ENCODE measurements at regions not wholly inside any gene's neighbourhood (a gene's known extent, or its start where the extent isn't known, plus 50 kb on each side); places are given as distances from the start of the nearest gene placed in this dataset.

DNA sequence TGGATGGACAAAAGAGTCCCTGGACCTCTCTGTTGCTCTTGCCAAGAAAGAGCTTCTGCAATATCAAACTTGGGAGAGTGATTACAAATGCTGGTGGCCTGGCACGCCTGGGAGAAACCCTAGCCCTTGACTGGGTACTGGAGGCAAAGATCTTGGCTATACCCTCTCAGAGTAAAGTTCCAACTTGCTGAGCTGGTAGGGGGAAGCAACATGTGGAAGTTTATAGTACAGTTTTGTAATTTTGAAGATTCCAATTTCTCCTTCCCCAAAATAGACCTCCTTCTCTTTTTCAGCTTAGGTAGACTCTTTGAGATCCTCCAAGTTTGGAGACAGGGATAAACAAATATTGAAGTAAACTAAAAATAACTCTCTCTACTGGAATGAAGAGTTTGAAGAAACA lies 645.3 kb downstream of the NR4A2 start:
- H3K27ac ChIP-seq, result no peak overlapping the region
- H3K4me1 ChIP-seq, result no peaks in the 10 kb centered on the region
- DNase-seq, result no peak
- intact Hi-C loops (cut with DNase I), result no loop called here
- H3K36me3 ChIP-seq, result no peaks in the 10 kb centered on the region
- H3K9me3 ChIP-seq, result no peaks in the 10 kb centered on the region
- no peak overlapping the region for H3K4me3 ChIP-seq
- TF ChIP-seq POLR2A (IDR thresholded peaks at IDR 0.05) (no peak), CTCF (IDR thresholded peaks at IDR 0.05) (no peak)
- 57 to 100% methylated on average over 1 of the region's 1 CpG for WGBS, 2 donors
- H3K27me3 ChIP-seq, result no peaks in the 10 kb centered on the region

DNA sequence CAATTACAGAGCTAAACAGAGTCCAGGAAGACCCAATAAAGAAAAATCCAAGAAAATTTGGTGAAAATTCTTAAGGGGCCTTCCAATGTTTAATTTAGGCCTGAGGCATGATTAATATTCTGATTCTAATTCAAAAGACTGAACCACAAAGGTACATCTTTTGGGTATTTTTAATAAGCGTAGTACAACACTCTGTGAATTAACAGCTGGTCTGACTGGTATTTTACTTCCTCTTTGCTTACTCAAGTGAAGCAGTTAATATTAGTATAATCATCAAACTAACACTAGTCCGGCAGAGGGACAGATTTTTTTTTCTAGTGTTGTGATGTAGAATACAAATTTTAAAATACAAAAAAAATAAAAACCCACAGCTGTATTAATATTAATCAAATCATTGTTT lies 652.9 kb downstream of the NR4A2 start:
- no peaks in the 10 kb centered on the region for H3K4me1 ChIP-seq
- intact Hi-C loops (cut with DNase I), result no loop called here
- 43 to 44% methylated on average over 2 of the region's 2 CpGs for WGBS, 2 donors
- TF ChIP-seq CTCF (IDR thresholded peaks at IDR 0.05) (no peak), POLR2A (IDR thresholded peaks at IDR 0.05) (no peak)
- no peaks in the 10 kb centered on the region for H3K9me3 ChIP-seq
- no peak for DNase-seq
- H3K36me3 ChIP-seq, result no peaks in the 10 kb centered on the region
- H3K27me3 ChIP-seq, result no peaks in the 10 kb centered on the region
- no peak overlapping the region for H3K4me3 ChIP-seq
- H3K27ac ChIP-seq, result no peak overlapping the region

DNA sequence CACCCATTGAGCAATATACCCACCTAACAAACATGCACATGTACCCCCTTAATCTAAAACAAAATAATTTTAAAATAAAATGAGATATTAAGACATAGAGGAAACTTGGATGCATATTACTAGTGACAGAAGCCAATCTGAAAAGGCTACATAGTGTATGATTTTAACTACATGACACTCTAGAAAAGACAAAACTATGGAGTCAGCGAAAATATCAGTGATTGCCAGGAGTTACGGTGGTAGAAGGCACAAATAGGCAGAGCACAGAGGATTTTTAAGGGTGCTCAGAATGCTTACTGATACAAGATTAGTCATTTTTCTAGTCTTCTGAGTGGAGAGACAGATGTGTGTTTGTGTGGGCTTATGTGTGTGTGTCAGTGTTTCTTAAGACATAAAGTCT lies 656.6 kb downstream of the NR4A2 start:
- Histone ChIP-seq H3K27ac (no peak overlapping the region), H3K4me3 (no peak overlapping the region), H3K4me1 (no peaks in the 10 kb centered on the region), H3K9me3 (peaks cover 0 to 7% (median 0%) of the 10 kb centered on the region in 3 donors), H3K36me3 (no peaks in the 10 kb centered on the region), H3K27me3 (no peaks in the 10 kb centered on the region)
- DNase-seq, result no peak
- intact Hi-C loops (cut with DNase I), result no loop called here
- WGBS, 2 donors, result 60 to 70% methylated on average over 2 of the region's 2 CpGs
- no peak for TF ChIP-seq POLR2A (IDR thresholded peaks at IDR 0.05)
- TF ChIP-seq CTCF (IDR thresholded peaks at IDR 0.05), result no peak

DNA sequence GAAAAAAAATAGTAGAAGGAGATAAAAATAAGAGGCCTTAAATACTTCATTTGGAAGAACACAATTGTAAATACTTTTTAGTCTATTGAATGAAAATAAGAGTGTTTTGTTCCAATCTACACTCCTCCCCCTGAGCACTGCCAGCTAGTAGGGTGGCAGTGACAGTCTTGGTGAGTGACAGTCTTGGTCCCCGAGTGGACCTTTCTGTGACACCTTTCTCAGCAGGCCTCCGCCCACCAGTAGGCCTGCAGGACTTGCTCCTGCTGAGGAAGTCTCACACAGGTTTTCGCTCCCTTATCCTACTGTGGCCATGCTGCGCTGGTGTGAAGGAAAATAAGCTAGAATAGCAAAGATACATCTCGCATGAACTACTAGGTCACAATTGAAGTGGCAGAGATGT lies 666.8 kb downstream of the NR4A2 start:
- DNase-seq, result no peak
- Histone ChIP-seq H3K4me3 (no peak overlapping the region), H3K27me3 (no peaks in the 10 kb centered on the region), H3K27ac (no peak overlapping the region), H3K9me3 (no peaks in the 10 kb centered on the region), H3K4me1 (no peaks in the 10 kb centered on the region), H3K36me3 (no peaks in the 10 kb centered on the region)
- no peak for TF ChIP-seq CTCF (IDR thresholded peaks at IDR 0.05)
- TF ChIP-seq POLR2A (IDR thresholded peaks at IDR 0.05), result no peak
- intact Hi-C loops (cut with DNase I), result no loop called here
- 72 to 77% methylated on average over 5 of the region's 5 CpGs for WGBS, 2 donors

- intact Hi-C loops (cut with DNase I), result no loop called here
- DNase-seq, result no peak
- TF ChIP-seq POLR2A (IDR thresholded peaks at IDR 0.05) (no peak), CTCF (IDR thresholded peaks at IDR 0.05) (no peak)
These were observed 669.3 kb downstream of the NR4A2 start for GRCh38 chr2:155663265-155663664.

More at GRCh38 chr2:155663265-155663664, 669.3 kb downstream of the NR4A2 start:
- Histone ChIP-seq H3K27ac (no peak overlapping the region), H3K36me3 (no peaks in the 10 kb centered on the region), H3K4me3 (no peak overlapping the region), H3K9me3 (no peaks in the 10 kb centered on the region), H3K4me1 (no peaks in the 10 kb centered on the region), H3K27me3 (no peaks in the 10 kb centered on the region)
- 63 to 76% methylated on average over 3 of the region's 3 CpGs for WGBS, 2 donors
